Activated T-helper 17 cell treated with anti-CD3 and anti-CD28 coated beads, Interleukin-2, amount 50 U/mL, for 72 hours (primary cell): ENCODE measurements at regions not wholly inside any gene's neighbourhood (a gene's known extent, or its start where the extent isn't known, plus 50 kb on each side); places are given as distances from the start of the nearest gene placed in this dataset.
"Not testable (repeated sequence)": the region's sequence is repeated elsewhere in the genome, so short reads cannot be mapped to it uniquely, and the experiment has no call there.

Experiments used
- ATAC-seq: fragments of 150-1000 bp; cut with Tn5 transposase; replicated peaks from 2 replicates; pipeline ENCODE4 v1.10.0; 2021; ENCODE audit warnings: mild to moderate bottlenecking, moderate library complexity
- H3K27ac Mint-ChIP-seq: one replicate; pipeline ENCODE4 v1.8.0; 2022; ENCODE audit warnings: mixed read lengths
- H3K27me3 Mint-ChIP-seq: one replicate; pipeline ENCODE4 v1.8.0; 2022; ENCODE audit warnings: mixed read lengths
- H3K36me3 Mint-ChIP-seq: one replicate; pipeline ENCODE4 v1.8.0; 2022; ENCODE audit warnings: low read depth, mild to moderate bottlenecking, mixed read lengths
- H3K4me1 Mint-ChIP-seq: one replicate; pipeline ENCODE4 v1.8.0; 2022; ENCODE audit warnings: mixed read lengths
- H3K4me3 Mint-ChIP-seq: one replicate; pipeline ENCODE4 v1.8.0; 2022; ENCODE audit warnings: mild to moderate bottlenecking, mixed read lengths
- H3K9me3 Mint-ChIP-seq: one replicate; pipeline ENCODE4 v1.8.0; 2022; ENCODE audit warnings: mixed read lengths

DNA sequence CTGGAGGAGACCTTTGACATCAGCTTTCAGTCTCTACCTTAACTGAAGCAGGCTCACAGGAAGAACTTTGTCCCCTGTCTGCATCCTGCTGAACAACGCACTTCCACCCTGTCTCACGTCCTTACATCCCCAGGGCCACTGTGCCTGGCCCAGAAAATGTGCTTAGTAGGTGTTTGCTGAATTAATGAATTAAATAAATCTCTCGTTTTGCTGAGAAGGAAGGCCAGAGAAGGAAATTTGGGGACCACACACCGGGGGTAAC is 54.3 kb upstream of the CREB3L1 start:
- no peaks in the 10 kb centered on the region for H3K36me3 Mint-ChIP-seq
- no peaks in the 10 kb centered on the region for H3K9me3 Mint-ChIP-seq
- H3K4me3 Mint-ChIP-seq = no peak overlapping the region
- peaks cover 21% of the 10 kb centered on the region for H3K27me3 Mint-ChIP-seq
- no peak for ATAC-seq
- H3K27ac Mint-ChIP-seq = no peak overlapping the region
- no peaks in the 10 kb centered on the region for H3K4me1 Mint-ChIP-seq

DNA sequence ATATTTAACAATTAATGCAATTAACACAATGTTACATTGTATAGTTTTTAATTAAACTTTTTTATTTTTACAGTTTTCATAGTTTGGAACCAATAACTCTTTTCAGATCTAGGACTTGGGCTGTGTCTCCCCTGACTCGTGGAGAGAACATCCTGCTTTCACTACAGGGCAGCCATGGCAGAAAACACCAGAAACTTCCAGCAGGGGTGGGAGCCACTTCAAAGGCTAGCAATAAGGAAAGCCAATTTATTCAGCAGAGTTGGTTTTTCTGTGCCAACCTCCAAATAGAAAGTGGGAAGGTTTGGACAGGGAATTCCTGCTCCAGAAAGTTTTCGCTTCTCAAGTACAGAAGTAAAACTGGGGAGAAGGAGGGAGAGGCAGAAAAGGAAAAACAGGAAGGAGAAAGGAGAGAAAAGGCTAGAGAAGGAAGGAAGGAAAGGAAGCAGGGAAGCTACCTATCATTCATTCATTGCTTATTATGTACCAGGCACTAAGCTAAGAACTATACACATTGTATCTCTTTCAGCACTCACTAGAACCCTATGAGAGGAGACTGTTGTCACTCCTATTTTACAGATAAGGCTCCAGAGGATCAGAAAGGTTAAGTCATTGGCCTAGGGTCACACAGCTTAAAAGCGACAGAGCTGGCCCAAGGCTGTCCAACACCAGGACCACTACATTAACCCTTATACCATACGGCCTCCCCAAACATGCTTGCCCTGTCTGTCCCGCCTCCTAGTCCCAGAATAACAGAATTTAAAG is 54.8 kb upstream of the CREB3L1 start:
- H3K27ac Mint-ChIP-seq = no peak overlapping the region
- peaks cover 21% of the 10 kb centered on the region for H3K27me3 Mint-ChIP-seq
- ATAC-seq = no peak
- H3K9me3 Mint-ChIP-seq = no peaks in the 10 kb centered on the region
- no peaks in the 10 kb centered on the region for H3K4me1 Mint-ChIP-seq
- no peaks in the 10 kb centered on the region for H3K36me3 Mint-ChIP-seq
- no peak overlapping the region for H3K4me3 Mint-ChIP-seq

DNA sequence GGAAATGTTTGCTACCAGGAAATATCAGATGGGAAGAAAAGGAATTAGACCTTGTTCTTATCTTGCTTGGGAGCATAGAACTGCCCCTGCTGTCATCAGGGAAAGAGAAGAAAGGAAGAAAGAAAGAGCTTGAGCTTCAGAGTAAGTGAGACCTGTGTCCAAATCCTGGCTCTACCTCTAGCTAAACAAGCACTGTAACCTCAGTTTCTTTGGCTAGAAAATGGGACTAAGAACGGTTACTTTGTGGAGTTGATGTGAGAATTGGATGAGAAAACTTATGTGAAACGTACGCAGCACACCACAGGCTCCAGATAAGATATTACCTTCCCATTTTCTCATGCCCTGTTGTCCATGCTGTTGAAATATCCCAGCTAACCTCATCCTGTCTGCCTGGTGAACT is 57.1 kb upstream of the CREB3L1 start:
- Mint-ChIP-seq H3K36me3 (no peaks in the 10 kb centered on the region), H3K4me3 (no peak overlapping the region), H3K27me3 (peaks cover 26% of the 10 kb centered on the region), H3K27ac (no peak overlapping the region), H3K9me3 (no peaks in the 10 kb centered on the region), H3K4me1 (peaks cover 4% of the 10 kb centered on the region)
- no peak for ATAC-seq

DNA sequence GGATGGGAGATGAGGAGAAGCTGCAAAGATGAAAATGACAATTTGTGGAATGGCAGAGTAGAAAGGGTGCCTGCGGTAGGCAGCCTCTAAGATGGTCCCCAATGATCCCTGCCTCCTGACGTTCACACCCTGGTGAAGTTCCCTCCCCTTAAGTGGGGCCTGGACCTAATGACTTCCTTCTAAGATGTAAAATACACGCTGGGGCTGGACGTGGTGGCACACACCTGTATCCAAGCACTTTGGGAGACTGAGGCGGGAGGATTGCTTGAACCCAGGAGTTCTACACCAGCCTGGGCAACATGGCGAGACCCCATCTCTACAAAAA is 60.7 kb upstream of the CREB3L1 start:
- Mint-ChIP-seq H3K4me1 (peaks cover 4% of the 10 kb centered on the region), H3K36me3 (no peaks in the 10 kb centered on the region), H3K9me3 (no peaks in the 10 kb centered on the region)

DNA sequence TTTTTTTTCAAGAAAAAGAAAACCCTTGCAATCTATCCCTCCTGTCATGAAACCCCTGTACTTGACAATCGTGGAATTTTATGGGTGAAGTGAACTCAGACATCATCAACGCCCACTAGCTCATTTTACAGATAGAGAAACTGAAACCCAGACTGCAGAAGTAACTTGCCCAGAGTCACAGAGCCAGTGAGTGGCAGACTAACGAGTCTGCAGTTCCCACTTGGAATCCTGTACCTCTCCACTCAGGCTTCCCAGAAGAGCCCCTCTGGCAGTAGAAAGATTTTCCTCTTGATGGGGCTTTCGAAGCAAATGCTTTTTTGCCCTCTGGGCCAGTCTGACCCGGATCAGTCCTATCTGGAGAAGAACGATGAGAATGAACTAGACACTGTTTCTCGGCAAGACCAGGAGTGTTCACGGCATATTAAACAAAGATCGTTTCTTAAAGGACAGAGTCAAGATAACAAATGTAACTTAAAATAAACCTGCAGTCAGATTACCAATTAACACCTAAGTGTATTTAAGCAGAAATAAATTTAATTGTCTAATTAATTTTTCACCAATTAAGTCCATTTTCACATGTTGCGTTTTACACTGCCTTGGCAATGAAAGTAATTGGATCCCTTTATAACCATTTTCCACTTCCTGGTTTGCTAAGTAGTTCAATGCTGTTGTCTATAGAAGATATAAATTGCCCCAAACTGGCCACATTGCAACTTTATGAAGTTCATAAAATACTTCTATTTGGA is 61.3 kb upstream of the CREB3L1 start:
- Mint-ChIP-seq H3K36me3 (no peaks in the 10 kb centered on the region), H3K27me3 (peaks cover 21% of the 10 kb centered on the region), H3K4me3 (no peak overlapping the region), H3K27ac (no peak overlapping the region), H3K4me1 (peaks cover 4% of the 10 kb centered on the region), H3K9me3 (no peaks in the 10 kb centered on the region)
- ATAC-seq = no peak

More for the DNA sequence above, 60.7 kb upstream of the CREB3L1 start:
- Mint-ChIP-seq H3K4me3 (no peak overlapping the region), H3K27me3 (peaks cover 21% of the 10 kb centered on the region), H3K27ac (no peak overlapping the region)
- no peak for ATAC-seq

DNA sequence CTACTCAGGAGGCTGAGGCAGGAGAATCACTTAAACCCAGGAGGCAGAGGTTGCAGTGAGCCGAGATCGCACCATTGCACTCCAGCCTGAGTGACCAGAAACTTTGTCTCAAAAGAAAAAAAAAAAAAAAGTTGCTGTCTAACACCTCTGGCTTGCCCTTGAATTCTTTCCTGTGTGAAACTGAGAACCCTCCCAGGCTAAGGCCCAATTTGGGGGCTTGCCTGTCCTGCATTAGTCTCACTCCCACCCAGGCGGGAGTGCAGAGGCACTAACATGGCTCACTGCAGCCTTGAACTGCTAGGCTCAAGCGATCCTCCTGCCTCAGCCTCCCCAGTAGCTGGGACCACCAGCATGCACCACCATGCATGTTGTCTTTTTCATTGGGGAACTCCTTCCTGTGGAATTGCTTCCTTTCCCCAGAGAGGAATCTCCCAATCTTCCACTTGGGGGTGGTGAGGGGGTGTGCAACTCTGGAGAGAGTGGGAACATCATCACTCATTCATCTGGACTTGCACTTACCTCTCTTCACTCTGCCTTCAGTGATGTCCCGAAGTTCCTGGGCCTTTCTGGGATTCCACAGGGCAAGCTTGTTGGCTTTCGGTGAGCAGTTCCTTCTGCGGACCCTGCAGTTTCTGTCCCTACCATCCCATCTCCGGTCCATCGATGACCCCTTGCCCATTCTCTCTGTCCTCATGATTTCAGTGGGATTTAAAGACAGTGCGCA is 62.1 kb upstream of the CREB3L1 start:
- Mint-ChIP-seq H3K9me3 (no peaks in the 10 kb centered on the region), H3K4me3 (no peak overlapping the region), H3K27me3 (peaks cover 21% of the 10 kb centered on the region), H3K27ac (no peak overlapping the region), H3K4me1 (peaks cover 9% of the 10 kb centered on the region), H3K36me3 (no peaks in the 10 kb centered on the region)
- ATAC-seq = no peak

DNA sequence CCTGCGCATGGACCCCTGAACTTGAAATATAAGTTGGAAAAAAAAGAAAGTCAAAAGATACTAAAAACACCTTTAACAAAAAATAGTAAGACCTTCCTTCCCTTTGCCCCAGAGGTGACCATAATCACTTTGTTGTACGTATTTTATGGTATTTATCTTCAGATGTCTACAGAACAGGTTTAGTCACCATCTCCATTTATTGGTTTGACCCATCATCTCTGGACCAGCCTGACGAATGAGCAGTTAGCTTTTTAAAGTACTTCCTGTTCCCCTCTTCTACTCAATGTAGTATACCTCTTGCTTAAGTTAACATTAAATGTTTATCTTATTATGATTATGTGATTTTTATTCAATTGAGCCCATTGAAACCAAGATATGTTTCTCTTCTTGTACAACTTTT is 64.7 kb upstream of the CREB3L1 start:
- Mint-ChIP-seq H3K27ac (no peak overlapping the region), H3K4me1 (peaks cover 18% of the 10 kb centered on the region), H3K27me3 (peaks cover 29% of the 10 kb centered on the region), H3K36me3 (no peaks in the 10 kb centered on the region), H3K4me3 (no peak overlapping the region), H3K9me3 (peaks cover 3% of the 10 kb centered on the region)
- no peak for ATAC-seq

DNA sequence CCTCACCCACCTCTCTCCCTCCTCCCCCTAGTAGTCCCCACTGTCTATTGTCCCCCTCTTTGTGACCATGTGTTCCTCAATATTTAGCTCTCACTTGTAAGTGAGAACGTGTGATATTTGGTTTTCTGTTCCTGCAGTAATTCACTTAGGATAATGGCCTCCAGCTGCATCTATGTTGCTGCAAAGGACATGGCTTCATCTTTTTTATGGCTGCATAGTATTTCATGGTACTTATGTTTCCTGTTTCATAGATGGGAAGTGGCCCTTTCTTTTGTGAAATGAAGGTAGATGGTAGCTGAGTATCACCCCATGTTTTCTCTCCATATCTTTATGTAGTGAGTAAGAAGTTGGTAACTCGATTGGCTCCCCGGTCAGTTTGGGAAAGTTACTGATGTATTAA is 66.6 kb upstream of the CREB3L1 start:
- Mint-ChIP-seq H3K27ac (no peak overlapping the region), H3K27me3 (peaks cover 20% of the 10 kb centered on the region), H3K4me1 (peaks cover 13% of the 10 kb centered on the region), H3K36me3 (no peaks in the 10 kb centered on the region), H3K4me3 (peak overlapping the region; percentile 38), H3K9me3 (peaks cover 3% of the 10 kb centered on the region)
- no peak for ATAC-seq

DNA sequence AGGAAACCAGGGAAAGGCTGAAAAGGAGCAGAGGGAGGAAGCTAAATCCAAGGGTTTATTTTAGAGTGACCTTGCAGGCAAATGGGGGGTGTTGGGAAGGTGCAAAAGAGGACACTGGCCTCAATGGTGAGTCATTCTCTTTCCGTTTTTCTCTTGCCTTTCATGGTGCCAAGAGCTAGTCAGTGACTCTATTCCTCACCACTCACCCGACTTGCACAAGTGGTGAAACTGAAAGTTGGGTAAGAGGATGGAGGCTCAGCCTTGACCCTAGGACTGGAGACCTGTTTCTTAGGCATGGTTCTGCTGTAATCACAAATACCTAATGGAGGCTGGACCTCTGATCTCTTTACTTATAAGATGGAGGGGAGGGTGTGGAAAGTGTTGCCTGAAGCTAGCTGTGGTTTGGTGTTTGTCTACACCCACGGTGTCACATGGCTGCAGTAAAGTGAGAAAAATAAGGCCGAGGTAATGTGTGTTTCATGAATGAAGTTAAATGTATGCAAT is 67.3 kb upstream of the CREB3L1 start:
- peaks cover 13% of the 10 kb centered on the region for H3K4me1 Mint-ChIP-seq
- ATAC-seq = peak; percentile 89
- no peaks in the 10 kb centered on the region for H3K36me3 Mint-ChIP-seq
- no peak overlapping the region for H3K27ac Mint-ChIP-seq
- H3K27me3 Mint-ChIP-seq = peaks cover 17% of the 10 kb centered on the region
- peaks cover 3% of the 10 kb centered on the region for H3K9me3 Mint-ChIP-seq
- peak overlapping the region; percentile 38 for H3K4me3 Mint-ChIP-seq

DNA sequence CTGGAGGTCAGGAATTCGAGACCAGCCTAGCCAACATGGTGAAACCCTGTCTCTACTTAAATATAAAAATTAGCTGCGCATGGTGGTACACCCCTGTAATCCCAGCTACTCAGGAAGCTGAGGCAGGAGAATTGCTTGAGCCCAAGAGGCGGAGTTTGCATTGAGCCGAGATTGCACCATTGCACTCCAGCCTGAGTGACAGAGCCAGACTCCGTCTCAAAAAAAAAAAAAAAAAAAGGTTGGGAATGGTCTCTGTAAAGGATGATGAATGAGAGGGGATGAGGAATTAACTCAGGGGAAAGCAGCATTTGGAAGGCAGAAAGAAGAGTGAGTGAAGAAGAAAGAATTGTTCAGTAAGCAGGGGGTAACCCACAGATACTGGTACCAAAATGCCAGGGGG is 67.8 kb upstream of the CREB3L1 start:
- Mint-ChIP-seq H3K27me3 (peaks cover 22% of the 10 kb centered on the region), H3K4me3 (peak overlapping the region; percentile 38), H3K4me1 (peaks cover 13% of the 10 kb centered on the region)
- not testable (repeated sequence) for H3K9me3 Mint-ChIP-seq, H3K27ac Mint-ChIP-seq, H3K36me3 Mint-ChIP-seq, ATAC-seq

DNA sequence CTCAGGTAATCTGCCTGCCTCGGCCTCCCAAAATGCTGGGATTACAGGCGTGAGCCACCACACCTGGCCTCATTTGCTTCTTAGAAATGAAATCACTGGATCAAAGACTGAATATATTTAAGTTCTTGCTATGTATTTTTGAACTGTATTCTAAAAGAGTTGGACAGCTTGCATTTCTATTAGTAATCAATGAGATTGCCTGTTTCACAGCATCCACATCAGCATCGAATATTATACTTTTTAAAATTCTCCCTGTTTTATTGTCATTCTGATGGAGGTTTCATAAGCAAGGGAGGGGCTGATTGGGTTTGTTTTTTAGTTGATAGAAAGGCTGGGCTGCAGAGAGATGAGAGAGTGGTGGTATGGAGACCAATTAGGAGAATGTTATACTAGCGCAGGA is 68.7 kb upstream of the CREB3L1 start:
- peaks cover 13% of the 10 kb centered on the region for H3K4me1 Mint-ChIP-seq
- peaks cover 25% of the 10 kb centered on the region for H3K27me3 Mint-ChIP-seq
- H3K36me3 Mint-ChIP-seq = no peaks in the 10 kb centered on the region
- ATAC-seq = no peak
- no peak overlapping the region for H3K27ac Mint-ChIP-seq
- no peak overlapping the region for H3K4me3 Mint-ChIP-seq
- H3K9me3 Mint-ChIP-seq = peaks cover 3% of the 10 kb centered on the region

DNA sequence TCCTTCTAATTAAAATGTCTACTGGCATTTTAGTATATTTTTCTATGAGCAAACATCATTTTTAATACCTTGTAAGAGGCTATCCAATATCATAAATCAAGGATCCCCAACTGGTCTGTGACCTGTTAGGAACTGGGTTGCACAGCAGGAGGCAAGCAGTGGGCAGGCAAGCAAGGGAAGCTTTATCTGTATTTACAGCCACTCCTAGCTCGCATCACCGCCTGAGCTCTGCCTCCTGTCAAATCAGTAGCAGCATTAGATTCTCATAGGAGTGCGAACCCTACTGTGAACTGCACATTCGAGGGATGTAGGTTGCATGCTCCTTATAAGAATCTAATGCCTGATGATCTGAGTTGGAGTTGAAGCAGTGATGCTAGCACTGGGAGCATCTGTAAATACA is 70.2 kb upstream of the CREB3L1 start:
- Mint-ChIP-seq H3K27me3 (peaks cover 33% of the 10 kb centered on the region), H3K27ac (no peak overlapping the region), H3K4me1 (peaks cover 13% of the 10 kb centered on the region), H3K9me3 (peaks cover 3% of the 10 kb centered on the region), H3K36me3 (no peaks in the 10 kb centered on the region), H3K4me3 (no peak overlapping the region)
- no peak for ATAC-seq

DNA sequence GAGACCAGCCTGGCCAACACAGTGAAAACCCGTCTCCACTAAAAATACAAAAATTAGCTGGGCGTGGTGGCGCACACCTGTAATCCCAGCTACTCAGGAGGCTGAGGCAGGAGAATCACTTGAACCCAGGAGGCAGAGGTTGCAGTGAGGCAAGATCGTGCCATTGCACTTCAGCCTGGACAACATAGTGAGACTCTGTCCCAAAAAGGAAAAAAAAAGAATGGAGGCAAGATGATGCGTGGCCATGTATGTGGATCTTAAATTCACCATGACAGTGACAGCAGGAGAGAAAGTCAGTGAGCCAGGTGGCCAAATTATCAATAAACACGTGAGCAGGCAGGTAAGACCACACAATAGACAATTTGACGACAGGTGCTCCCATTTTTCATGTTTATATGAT is 73.0 kb upstream of the CREB3L1 start:
- not testable (repeated sequence) for H3K36me3 Mint-ChIP-seq, H3K27ac Mint-ChIP-seq, H3K9me3 Mint-ChIP-seq, H3K4me3 Mint-ChIP-seq, H3K4me1 Mint-ChIP-seq, ATAC-seq
- peaks cover 37% of the 10 kb centered on the region for H3K27me3 Mint-ChIP-seq

DNA sequence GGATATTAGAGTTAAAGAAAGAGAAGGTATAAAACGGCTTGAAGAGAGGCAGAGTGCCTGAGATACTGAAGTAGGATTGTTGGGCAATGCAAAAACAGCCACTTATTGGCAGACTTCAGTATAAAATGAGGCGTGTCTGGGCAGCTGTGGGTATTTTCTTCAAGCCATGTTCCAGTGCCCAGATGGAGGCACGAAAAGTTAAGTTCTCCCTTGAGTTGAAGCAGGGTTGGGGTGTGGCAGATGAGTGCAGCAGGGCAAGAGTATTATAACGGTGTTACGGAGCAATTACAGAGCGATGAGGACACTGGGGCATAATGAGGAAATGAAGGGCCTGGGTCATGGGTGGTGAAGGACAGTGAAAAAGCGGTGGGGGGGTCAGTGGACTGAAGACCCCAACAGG is 73.7 kb upstream of the CREB3L1 start:
- Mint-ChIP-seq H3K9me3 (no peaks in the 10 kb centered on the region), H3K4me1 (no peaks in the 10 kb centered on the region), H3K36me3 (no peaks in the 10 kb centered on the region), H3K27me3 (peaks cover 37% of the 10 kb centered on the region), H3K4me3 (no peak overlapping the region), H3K27ac (no peak overlapping the region)
- no peak for ATAC-seq
